IMR-90 (cell line): ENCODE measurements at regions not wholly inside any gene's neighbourhood (a gene's known extent, or its start where the extent isn't known, plus 50 kb on each side); places are given as distances from the start of the nearest gene placed in this dataset.

Experiments used
- ATAC-seq: fragments of 200-7000 bp; cut with Tn5 transposase; 2 replicates; pipeline ENCODE4 v1.9.1; 2020; ENCODE audit warnings: low read depth, mild to moderate bottlenecking, moderate library complexity
- BruUV-seq: library from RNA; stranded (reverse); fragments of 400-500 nt; replicated peaks from 2 replicates; lab custom pipeline; 2021; lab: Mats Ljungman, UMichigan
- CTCF ChIA-PET: fragments of 300-600 bp; formaldehyde crosslinking; extraction: SDS; loops from one replicate; lab custom pipeline; 2021; ENCODE audit warnings: antibody characterized with exemption; lab: Yijun Ruan, JAX
- POLR2A ChIA-PET: fragments of 300-600 bp; sonication (Branson Sonifier 250); formaldehyde crosslinking; loops from one replicate; lab custom pipeline; 2022; ENCODE audit warnings: antibody characterized with exemption; ENCODE audit not compliant: unreplicated experiment; lab: Charles Lee
- DNase-seq: peaks from one replicate; pipeline ENCODE4 v3.0.0; 2013
- H2AFZ ChIP-seq: replicated peaks from 2 replicates; pipeline ENCODE3; 2013; ENCODE audit warnings: low read length, mild to moderate bottlenecking; ENCODE audit not compliant: poor library complexity
- H2AK5ac ChIP-seq: 2 replicates; pipeline ENCODE4 v1.6.1; 2013; ENCODE audit warnings: low read depth, low read length, inconsistent platforms
- H2AK9ac ChIP-seq: replicated peaks from 2 replicates; pipeline ENCODE3; 2013; ENCODE audit warnings: mild to moderate bottlenecking, low read depth, low read length, moderate library complexity; ENCODE audit not compliant: poor library complexity
- H2BK120ac ChIP-seq: 2 replicates; pipeline ENCODE4 v1.6.1; 2013; ENCODE audit warnings: low read depth, low read length, inconsistent platforms
- H2BK15ac ChIP-seq: 3 replicates; pipeline ENCODE4 v1.6.1; 2013; ENCODE audit warnings: low read depth, low read length, inconsistent platforms
- H2BK20ac ChIP-seq: 2 replicates; pipeline ENCODE4 v1.6.1; 2013; ENCODE audit warnings: low read depth, mild to moderate bottlenecking, inconsistent platforms, low read length, moderate library complexity
- H2BK5ac ChIP-seq: 2 replicates; pipeline ENCODE4 v1.6.1; 2013; ENCODE audit warnings: mild to moderate bottlenecking, low read depth, low read length, inconsistent platforms; ENCODE audit not compliant: poor library complexity, severe bottlenecking
- H3K14ac ChIP-seq: replicated peaks from 2 replicates; pipeline ENCODE4 v1.6.1; 2013; ENCODE audit warnings: low read depth, low read length, inconsistent platforms
- H3K18ac ChIP-seq: 2 replicates; pipeline ENCODE4 v1.6.1; 2013; ENCODE audit warnings: low read depth, low read length, control low read depth
- H3K23ac ChIP-seq: 2 replicates; pipeline ENCODE4 v1.6.1; 2013; ENCODE audit warnings: low read depth, low read length, inconsistent platforms
- H3K27ac ChIP-seq: 2 replicates; pipeline ENCODE4 v1.5.1; 2013; ENCODE audit warnings: mild to moderate bottlenecking, control low read depth, low read length; ENCODE audit not compliant: insufficient read depth
- H3K27me3 ChIP-seq: 2 replicates; pipeline ENCODE4 v1.6.1; 2013; ENCODE audit warnings: low read length; ENCODE audit not compliant: control insufficient read depth, insufficient read depth
- H3K36me3 ChIP-seq: 2 replicates; pipeline ENCODE4 v1.6.1; 2013; ENCODE audit warnings: low read length, mixed read lengths; ENCODE audit not compliant: control insufficient read depth, insufficient read depth
- H3K4ac ChIP-seq: 2 replicates; pipeline ENCODE4 v1.6.1; 2013; ENCODE audit warnings: low read depth, low read length, inconsistent platforms
- H3K4me1 ChIP-seq: 2 replicates; pipeline ENCODE4 v1.6.1; 2013; ENCODE audit warnings: low read length, mixed read lengths; ENCODE audit not compliant: control insufficient read depth, insufficient read depth
- H3K4me2 ChIP-seq: 2 replicates; pipeline ENCODE4 v1.6.1; 2013; ENCODE audit warnings: low read depth, mild to moderate bottlenecking, control low read depth, low read length, moderate library complexity
- H3K4me3 ChIP-seq: 2 replicates; pipeline ENCODE4 v1.5.1; 2013; ENCODE audit warnings: low read depth, mild to moderate bottlenecking, control low read depth, low read length, moderate library complexity; ENCODE audit not compliant: insufficient read depth
- H3K56ac ChIP-seq: 2 replicates; pipeline ENCODE4 v1.6.1; 2013; ENCODE audit warnings: low read length, inconsistent platforms; ENCODE audit not compliant: insufficient read depth; ENCODE audit errors: extremely low read depth
- H3K79me1 ChIP-seq, 2 experiments: 2 replicates each; pipeline ENCODE4 v1.6.1; 2013; ENCODE audit warnings: low read length in 2 of 2, inconsistent platforms in 1 of 2, low read depth in 1 of 2
- H3K9ac ChIP-seq: 2 replicates; pipeline ENCODE4 v1.6.1; 2013; ENCODE audit warnings: low read depth, low read length, control low read depth
- H3K9me1 ChIP-seq: 2 replicates; pipeline ENCODE4 v1.6.1; 2013; ENCODE audit warnings: low read length, inconsistent platforms; ENCODE audit not compliant: insufficient read depth
- H3K9me3 ChIP-seq: 2 replicates; pipeline ENCODE4 v1.6.1; 2013; ENCODE audit warnings: low read length; ENCODE audit not compliant: control insufficient read depth, insufficient read depth
- H4K20me1 ChIP-seq: 2 replicates; pipeline ENCODE4 v1.6.1; 2013; ENCODE audit warnings: low read length, inconsistent platforms; ENCODE audit not compliant: insufficient read depth
- H4K5ac ChIP-seq: 2 replicates; pipeline ENCODE4 v1.6.1; 2013; ENCODE audit warnings: mild to moderate bottlenecking, low read depth, low read length, control low read depth
- H4K8ac ChIP-seq, 2 experiments: 2 replicates each; pipeline ENCODE4 v1.6.1; 2013; ENCODE audit warnings: low read depth in 2 of 2, low read length in 2 of 2, control low read depth in 1 of 2, inconsistent platforms in 1 of 2
- H4K91ac ChIP-seq: 2 replicates; pipeline ENCODE4 v1.6.1; 2013; ENCODE audit warnings: low read depth, low read length, inconsistent platforms; ENCODE audit not compliant: insufficient read depth
- BHLHE40 ChIP-seq: fragments of 150-350 bp; IDR thresholded peaks from 2 replicates; pipeline ENCODE4 v1.6.1; 2016; ENCODE audit warnings: mild to moderate bottlenecking, low read depth, low read length
- CEBPB ChIP-seq: IDR thresholded peaks from 2 replicates; pipeline ENCODE4 v1.6.1; 2012; ENCODE audit warnings: low read depth, low read length, improper control_type of control experiment
- CHD1 ChIP-seq: IDR thresholded peaks from 2 replicates; pipeline ENCODE4 v1.6.1; 2012; ENCODE audit warnings: low read depth, low read length, improper control_type of control experiment
- FOS ChIP-seq: fragments of 150-350 bp; IDR thresholded peaks from 2 replicates; pipeline ENCODE4 v1.6.1; 2016; ENCODE audit warnings: low read depth, low read length
- MAFK ChIP-seq: IDR thresholded peaks from 2 replicates; pipeline ENCODE4 v1.6.1; 2012; ENCODE audit warnings: low read depth, low read length, improper control_type of control experiment
- MAZ ChIP-seq: IDR thresholded peaks from 2 replicates; pipeline ENCODE4 v1.6.1; 2012; ENCODE audit warnings: low read depth, mild to moderate bottlenecking, low read length, improper control_type of control experiment, moderate library complexity, borderline replicate concordance
- MXI1 ChIP-seq: IDR thresholded peaks from 2 replicates; pipeline ENCODE4 v1.6.1; 2012; ENCODE audit warnings: low read depth, mild to moderate bottlenecking, low read length, moderate library complexity, borderline replicate concordance
- NFE2L2 ChIP-seq: fragments of 150-350 bp; IDR thresholded peaks from 2 replicates; pipeline ENCODE4 v1.6.1; 2016; ENCODE audit warnings: low read depth, mild to moderate bottlenecking, low read length
- POLR2A ChIP-seq: IDR thresholded peaks from 2 replicates; pipeline ENCODE4 v1.6.1; 2012; ENCODE audit warnings: mild to moderate bottlenecking, low read depth, low read length
- RAD21 ChIP-seq: IDR thresholded peaks from 2 replicates; pipeline ENCODE4 v1.6.1; 2012; ENCODE audit warnings: low read length, improper control_type of control experiment
- RCOR1 ChIP-seq: IDR thresholded peaks from 2 replicates; pipeline ENCODE4 v1.6.1; 2012; ENCODE audit warnings: mild to moderate bottlenecking, low read length, improper control_type of control experiment; ENCODE audit not compliant: insufficient replicate concordance
- RFX5 ChIP-seq: IDR thresholded peaks from 2 replicates; pipeline ENCODE4 v1.8.0; 2012; ENCODE audit warnings: low read depth, mild to moderate bottlenecking, low read length, moderate library complexity
- SMC3 ChIP-seq: fragments of 150-350 bp; IDR thresholded peaks from 2 replicates; pipeline ENCODE4 v1.6.1; 2016; ENCODE audit warnings: low read depth, mild to moderate bottlenecking, antibody characterized with exemption, low read length, moderate library complexity
- WGBS, 2 experiments: methylation state at CpG; one replicate each; pipeline versions ENCODE4 v1.1.5 to v1.1.7; 2013; ENCODE audit warnings: missing lambda C conversion rate in 2 of 2; ENCODE audit not compliant: insufficient read length in 1 of 2; ENCODE audit errors: extremely low coverage in 2 of 2; 5-methylcytosine and 5-hydroxymethylcytosine counted together
- dilution Hi-C: fragments of 300-500 bp; cut with HindIII; formaldehyde crosslinking; loops from one replicate; pipeline ENCODE4 v1.14.3; 2018; ENCODE audit warnings: low sequenced_read_pairs; ENCODE audit not compliant: unreplicated experiment
- in situ Hi-C: fragments of 300-500 bp; cut with MboI; formaldehyde crosslinking; loops from 3 replicates; pipeline ENCODE4 v1.14.3; 2019; ENCODE audit warnings: low sequenced_read_pairs, inconsistent platforms, mixed read lengths
- intact Hi-C: fragments of 100-400 bp; cut with micrococcal nuclease; formaldehyde crosslinking; loops from 2 replicates; pipeline ENCODE4 v1.10.0; 2022
- TF ChIP-seq, protein P1 (sequence below): fragments of 150-350 bp; IDR thresholded peaks from 2 replicates; pipeline ENCODE4 v1.6.1; 2017; ENCODE audit warnings: mild to moderate bottlenecking, antibody characterized with exemption, low read length, low read depth
- TF ChIP-seq, protein P2 (sequence below): conservative IDR thresholded peaks from 2 replicates; pipeline ENCODE4 v1.5.1; 2012; ENCODE audit warnings: mild to moderate bottlenecking, low read depth, low read length, improper control_type of control experiment
- TF ChIP-seq, protein P3 (sequence below): fragments of 150-350 bp; IDR thresholded peaks from 2 replicates; pipeline ENCODE4 v1.6.1; 2016; ENCODE audit warnings: low read depth, mild to moderate bottlenecking, low read length, moderate library complexity, borderline replicate concordance

DNA sequence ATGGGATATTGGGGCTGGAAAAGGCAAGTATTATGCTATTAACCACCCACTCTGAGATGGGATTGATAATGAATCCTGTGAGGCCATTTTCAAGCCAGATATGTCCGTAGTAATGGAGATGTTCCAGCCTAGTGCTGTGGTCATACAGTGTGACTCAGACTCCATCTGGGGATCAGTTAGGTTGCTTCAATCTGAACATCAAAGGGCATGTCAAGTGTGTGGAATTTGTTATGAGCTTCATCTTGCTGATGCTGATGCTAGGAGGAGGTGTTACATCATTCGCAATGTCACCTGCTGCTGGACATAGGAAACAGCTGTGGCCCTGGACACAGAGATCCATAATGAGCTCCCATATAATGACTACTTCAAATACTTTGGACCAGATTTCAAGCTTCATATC, 144.7 kb downstream of the PLCE1 start:
- Histone ChIP-seq H3K79me1 (no peaks in the 10 kb centered on the region), H3K14ac (no peak overlapping the region), H3K18ac (no peak overlapping the region), H3K9me1 (no peaks in the 10 kb centered on the region), H2BK20ac (no peak overlapping the region), H3K9me3 (no peaks in the 10 kb centered on the region), H4K5ac (no peak overlapping the region), H3K4me2 (no peak overlapping the region), H4K20me1 (no peaks in the 10 kb centered on the region), H3K56ac (no peak overlapping the region), H2BK15ac (no peak overlapping the region), H3K36me3 (no peaks in the 10 kb centered on the region), H3K23ac (no peak overlapping the region), H3K4me1 (peaks cover 6% of the 10 kb centered on the region), H3K4me3 (no peak overlapping the region), H2AK9ac (no peak overlapping the region), H2AK5ac (peak overlapping the region; percentile 30; the same call in 1 of the 2 replicates), H2BK5ac (no peak overlapping the region), H3K27ac (no peak overlapping the region), H4K91ac (no peak overlapping the region), H2BK120ac (no peak overlapping the region), H3K27me3 (no peaks in the 10 kb centered on the region), H3K9ac (no peak overlapping the region), H2AFZ (no peak overlapping the region), H3K4ac (no peak overlapping the region), H4K8ac (no peak overlapping the region; a peak in 1 of 4 replicates)
- 17% methylated on average over 1 of the region's 2 CpGs; no CpG with 5 or more reads in 1 of the 2 experiments for WGBS, 2 experiments
- ATAC-seq (peak; percentile 55), DNase-seq (peak; percentile 87)
- in situ Hi-C loops = no loop called here
- ChIA-PET POLR2A (no interaction called here), CTCF (interaction anchor here (1.0 kb wide), 1 partner anchor 306 kb away, joined by 3 read pairs; no protein-coding TSS in a partner anchor)
- intact Hi-C loops = no loop called here
- dilution Hi-C loops = no loop called here
- TF ChIP-seq CEBPB = peak; percentile 68
- no peak for TF ChIP-seq RAD21
- TF ChIP-seq MXI1 = no peak
- TF ChIP-seq FOS = 0 out of 2 replicates have a peak, but pooled peaks have one; percentile 22
- TF ChIP-seq POLR2A = no peak
- peak; percentile 85 for TF ChIP-seq RCOR1
- no peak for TF ChIP-seq CHD1
- no peak for TF ChIP-seq MAFK
- TF ChIP-seq, protein P1, sequence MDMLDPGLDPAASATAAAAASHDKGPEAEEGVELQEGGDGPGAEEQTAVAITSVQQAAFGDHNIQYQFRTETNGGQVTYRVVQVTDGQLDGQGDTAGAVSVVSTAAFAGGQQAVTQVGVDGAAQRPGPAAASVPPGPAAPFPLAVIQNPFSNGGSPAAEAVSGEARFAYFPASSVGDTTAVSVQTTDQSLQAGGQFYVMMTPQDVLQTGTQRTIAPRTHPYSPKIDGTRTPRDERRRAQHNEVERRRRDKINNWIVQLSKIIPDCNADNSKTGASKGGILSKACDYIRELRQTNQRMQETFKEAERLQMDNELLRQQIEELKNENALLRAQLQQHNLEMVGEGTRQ = no peak
- TF ChIP-seq, protein P2, sequence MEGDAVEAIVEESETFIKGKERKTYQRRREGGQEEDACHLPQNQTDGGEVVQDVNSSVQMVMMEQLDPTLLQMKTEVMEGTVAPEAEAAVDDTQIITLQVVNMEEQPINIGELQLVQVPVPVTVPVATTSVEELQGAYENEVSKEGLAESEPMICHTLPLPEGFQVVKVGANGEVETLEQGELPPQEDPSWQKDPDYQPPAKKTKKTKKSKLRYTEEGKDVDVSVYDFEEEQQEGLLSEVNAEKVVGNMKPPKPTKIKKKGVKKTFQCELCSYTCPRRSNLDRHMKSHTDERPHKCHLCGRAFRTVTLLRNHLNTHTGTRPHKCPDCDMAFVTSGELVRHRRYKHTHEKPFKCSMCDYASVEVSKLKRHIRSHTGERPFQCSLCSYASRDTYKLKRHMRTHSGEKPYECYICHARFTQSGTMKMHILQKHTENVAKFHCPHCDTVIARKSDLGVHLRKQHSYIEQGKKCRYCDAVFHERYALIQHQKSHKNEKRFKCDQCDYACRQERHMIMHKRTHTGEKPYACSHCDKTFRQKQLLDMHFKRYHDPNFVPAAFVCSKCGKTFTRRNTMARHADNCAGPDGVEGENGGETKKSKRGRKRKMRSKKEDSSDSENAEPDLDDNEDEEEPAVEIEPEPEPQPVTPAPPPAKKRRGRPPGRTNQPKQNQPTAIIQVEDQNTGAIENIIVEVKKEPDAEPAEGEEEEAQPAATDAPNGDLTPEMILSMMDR = no peak
- TF ChIP-seq BHLHE40 = peak; percentile 18; the same call in 1 of the 2 replicates
- TF ChIP-seq MAZ = no peak
- no peak for TF ChIP-seq RFX5
- no peak for TF ChIP-seq SMC3
- TF ChIP-seq, protein P3, sequence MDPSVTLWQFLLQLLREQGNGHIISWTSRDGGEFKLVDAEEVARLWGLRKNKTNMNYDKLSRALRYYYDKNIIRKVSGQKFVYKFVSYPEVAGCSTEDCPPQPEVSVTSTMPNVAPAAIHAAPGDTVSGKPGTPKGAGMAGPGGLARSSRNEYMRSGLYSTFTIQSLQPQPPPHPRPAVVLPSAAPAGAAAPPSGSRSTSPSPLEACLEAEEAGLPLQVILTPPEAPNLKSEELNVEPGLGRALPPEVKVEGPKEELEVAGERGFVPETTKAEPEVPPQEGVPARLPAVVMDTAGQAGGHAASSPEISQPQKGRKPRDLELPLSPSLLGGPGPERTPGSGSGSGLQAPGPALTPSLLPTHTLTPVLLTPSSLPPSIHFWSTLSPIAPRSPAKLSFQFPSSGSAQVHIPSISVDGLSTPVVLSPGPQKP = no peak
- TF ChIP-seq NFE2L2 = no peak
- no TSS peak for BruUV-seq
